Mesothelial cell of epicardium (in vitro differentiated cells): ENCODE measurements at regions not wholly inside any gene's neighbourhood (a gene's known extent, or its start where the extent isn't known, plus 50 kb on each side); places are given as distances from the start of the nearest gene placed in this dataset.

Experiments
- DNase-seq, 2 experiments: peaks; one replicate each; pipeline ENCODE4 v3.0.0; 2021; ENCODE audit warnings: low spot score in 2 of 2; ENCODE audit not compliant: unreplicated experiment in 2 of 2
- H3K27ac Mint-ChIP-seq: 2 replicates; pipeline ENCODE4 v1.8.0; 2021; ENCODE audit warnings: mixed read lengths
- H3K27me3 Mint-ChIP-seq: 2 replicates; pipeline ENCODE4 v1.8.0; 2021; ENCODE audit warnings: low read depth, mixed read lengths
- H3K36me3 Mint-ChIP-seq: 2 replicates; pipeline ENCODE4 v1.8.0; 2021; ENCODE audit warnings: mixed read lengths
- H3K4me1 Mint-ChIP-seq: 2 replicates; pipeline ENCODE4 v1.8.0; 2021; ENCODE audit warnings: mixed read lengths
- H3K4me3 Mint-ChIP-seq: 2 replicates; pipeline ENCODE4 v1.8.0; 2021; ENCODE audit warnings: mild to moderate bottlenecking, moderate library complexity, mixed read lengths
- H3K9me3 Mint-ChIP-seq: 2 replicates; pipeline ENCODE4 v1.8.0; 2021; ENCODE audit warnings: mixed read lengths
- CTCF ChIP-seq: fragments of 200-600 bp; sonication (generic); IDR thresholded peaks from one replicate; pipeline ENCODE4 v1.5.0; 2021; ENCODE audit warnings: antibody characterized with exemption; ENCODE audit not compliant: unreplicated experiment

GRCh38 chr13:83815598-83815997 is 66.7 kb downstream of the SLITRK1 start:
- no peaks in the 10 kb centered on the region for H3K4me1 Mint-ChIP-seq
- H3K4me3 Mint-ChIP-seq: no peak overlapping the region
- no peak for TF ChIP-seq CTCF
- peaks cover 22% of the 10 kb centered on the region for H3K9me3 Mint-ChIP-seq
- no peak for DNase-seq
- no peaks in the 10 kb centered on the region for H3K36me3 Mint-ChIP-seq
- no peaks in the 10 kb centered on the region for H3K27me3 Mint-ChIP-seq
- no peak overlapping the region for H3K27ac Mint-ChIP-seq

- no peak for TF ChIP-seq CTCF
- no peak overlapping the region for H3K27ac Mint-ChIP-seq
- no peak for DNase-seq
- H3K9me3 Mint-ChIP-seq: peaks cover 3% of the 10 kb centered on the region
- peaks cover 4% of the 10 kb centered on the region for H3K4me1 Mint-ChIP-seq
- no peaks in the 10 kb centered on the region for H3K27me3 Mint-ChIP-seq
- no peaks in the 10 kb centered on the region for H3K36me3 Mint-ChIP-seq
- H3K4me3 Mint-ChIP-seq: no peak overlapping the region
Measured at GRCh38 chr13:83810136-83810535, 72.1 kb downstream of the SLITRK1 start.

- Mint-ChIP-seq H3K9me3 (peaks cover 8% of the 10 kb centered on the region), H3K27ac (no peak overlapping the region), H3K36me3 (no peaks in the 10 kb centered on the region), H3K4me3 (no peak overlapping the region), H3K4me1 (peaks cover 4% of the 10 kb centered on the region), H3K27me3 (no peaks in the 10 kb centered on the region)
- no peak for TF ChIP-seq CTCF
- no peak for DNase-seq
Measured at GRCh38 chr13:83804356-83804962, 77.8 kb downstream of the SLITRK1 start.

GRCh38 chr13:83798731-83799130 is 83.5 kb downstream of the SLITRK1 start:
- H3K4me1 Mint-ChIP-seq: peaks cover 9% of the 10 kb centered on the region
- no peak for DNase-seq

GRCh38 chr13:83796364-83796763 is 85.9 kb downstream of the SLITRK1 start:
- Mint-ChIP-seq H3K27me3 (no peaks in the 10 kb centered on the region), H3K4me3 (no peak overlapping the region), H3K9me3 (peaks cover 12% of the 10 kb centered on the region), H3K27ac (no peak overlapping the region), H3K4me1 (peaks cover 9% of the 10 kb centered on the region), H3K36me3 (peaks cover 2% of the 10 kb centered on the region)
- no peak for TF ChIP-seq CTCF
- no peak for DNase-seq

More at GRCh38 chr13:83798731-83799130, 83.5 kb downstream of the SLITRK1 start:
- Mint-ChIP-seq H3K27ac (no peak overlapping the region), H3K36me3 (peaks cover 2% of the 10 kb centered on the region), H3K4me3 (no peak overlapping the region), H3K27me3 (no peaks in the 10 kb centered on the region), H3K9me3 (peaks cover 20% of the 10 kb centered on the region)
- no peak for TF ChIP-seq CTCF

GRCh38 chr13:83794583-83794982 is 87.7 kb downstream of the SLITRK1 start:
- peaks cover 12% of the 10 kb centered on the region for H3K9me3 Mint-ChIP-seq
- H3K4me1 Mint-ChIP-seq: peaks cover 11% of the 10 kb centered on the region
- H3K36me3 Mint-ChIP-seq: peaks cover 2% of the 10 kb centered on the region
- no peak for TF ChIP-seq CTCF
- H3K27me3 Mint-ChIP-seq: no peaks in the 10 kb centered on the region
- DNase-seq: no peak
- no peak overlapping the region for H3K27ac Mint-ChIP-seq
- no peak overlapping the region for H3K4me3 Mint-ChIP-seq
